ENCODE measurements at regions not wholly inside any gene's neighbourhood (a gene's known extent, or its start where the extent isn't known, plus 50 kb on each side); places are given as distances from the start of the nearest gene placed in this dataset.

GRCh38 chr1:30507401-30508174 is 215.8 kb downstream of the MATN1 start:
- FAIRE-seq = no peak
- dilution Hi-C loops (cut with MboI; ENCODE audit: extremely low pct_ligation_motif_present, low sequenced_read_pairs) = no loop called here
- TF ChIP-seq CTCF (optimal IDR thresholded peaks at IDR 0.05 in 1 of 3, IDR thresholded peaks at IDR 0.05 in 1 of 3, conservative IDR thresholded peaks at IDR 0.05 in 1 of 3; ENCODE audit: extremely low read depth in 1 of 3, insufficient read depth in 2 of 3, low read length in 3 of 3) = no peak
- TF ChIP-seq EZH2 (IDR thresholded peaks at IDR 0.05; ENCODE audit: low read length) = no peak

DNA sequence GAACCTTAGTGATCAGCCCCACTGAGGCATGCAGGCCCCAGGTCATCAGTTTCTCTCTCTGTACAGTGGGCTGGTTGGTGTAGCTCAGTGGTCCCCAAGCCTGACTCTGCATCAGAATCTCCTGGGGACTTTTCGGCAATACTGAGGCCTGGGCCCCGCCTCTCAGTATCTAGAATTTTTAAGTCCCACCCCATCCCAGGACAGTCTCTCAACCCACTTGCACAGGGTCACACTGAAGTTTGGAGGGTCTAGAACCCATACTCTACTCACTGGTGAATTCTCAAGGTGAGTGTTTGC is 216.4 kb downstream of the MATN1 start:
- FAIRE-seq = no peak
- dilution Hi-C loops (cut with MboI; ENCODE audit: extremely low pct_ligation_motif_present, low sequenced_read_pairs) = no loop called here

More at GRCh38 chr1:30507401-30508174, 215.8 kb downstream of the MATN1 start:
- Histone ChIP-seq H3K4me3 (ENCODE audit: control insufficient read depth in 2 of 3, extremely low read depth in 1 of 3, insufficient read depth in 2 of 3, low read depth in 1 of 3, low read length in 3 of 3) (no peak overlapping the region), H3K4me2 (ENCODE audit: control insufficient read depth, extremely low read depth, insufficient read depth, low read depth, low read length) (no peak overlapping the region), H3K36me3 (ENCODE audit: control insufficient read depth in 2 of 2, extremely low read depth in 1 of 2, insufficient read depth in 2 of 2, low read length in 2 of 2) (no peaks in the 10 kb centered on the region), H3K27me3 (ENCODE audit: control insufficient read depth, extremely low read depth, insufficient read depth, low read length) (no peaks in the 10 kb centered on the region), H2AFZ (ENCODE audit: control insufficient read depth, low read length) (no peak overlapping the region), H3K27ac (ENCODE audit: control insufficient read depth, insufficient read depth, low read length) (no peak overlapping the region), H3K9me3 (ENCODE audit: control insufficient read depth, low read depth, low read length) (no peaks in the 10 kb centered on the region), H3K9me1 (ENCODE audit: control insufficient read depth, extremely low read depth, insufficient read depth, low read length) (no peaks in the 10 kb centered on the region), H3K4me1 (ENCODE audit: control insufficient read depth, extremely low read depth, insufficient read depth, low read length) (peaks cover 14% of the 10 kb centered on the region), H3K79me2 (ENCODE audit: control insufficient read depth, insufficient read depth, low read length) (no peaks in the 10 kb centered on the region), H4K20me1 (ENCODE audit: control insufficient read depth, extremely low read depth, insufficient read depth, low read length) (no peaks in the 10 kb centered on the region), H3K9ac (ENCODE audit: control insufficient read depth, extremely low read depth, insufficient read depth, low read length) (no peak overlapping the region)
- no peak for DNase-seq (ENCODE audit: low read depth, low spot score)

More for the DNA sequence above, 216.4 kb downstream of the MATN1 start:
- no peak overlapping the region for H3K4me3 ChIP-seq (ENCODE audit: control insufficient read depth in 2 of 3, extremely low read depth in 1 of 3, insufficient read depth in 2 of 3, low read depth in 1 of 3, low read length in 3 of 3)
- no peaks in the 10 kb centered on the region for H3K9me1 ChIP-seq (ENCODE audit: control insufficient read depth, extremely low read depth, insufficient read depth, low read length)
- H3K4me1 ChIP-seq (ENCODE audit: control insufficient read depth, extremely low read depth, insufficient read depth, low read length) = peaks cover 7% of the 10 kb centered on the region
- no peaks in the 10 kb centered on the region for H3K9me3 ChIP-seq (ENCODE audit: control insufficient read depth, low read depth, low read length)
- no peaks in the 10 kb centered on the region for H3K79me2 ChIP-seq (ENCODE audit: control insufficient read depth, insufficient read depth, low read length)
- no peaks in the 10 kb centered on the region for H3K27me3 ChIP-seq (ENCODE audit: control insufficient read depth, extremely low read depth, insufficient read depth, low read length)
- H3K27ac ChIP-seq (ENCODE audit: control insufficient read depth, insufficient read depth, low read length) = no peak overlapping the region
- H3K36me3 ChIP-seq (ENCODE audit: control insufficient read depth in 2 of 2, extremely low read depth in 1 of 2, insufficient read depth in 2 of 2, low read length in 2 of 2) = no peaks in the 10 kb centered on the region
- no peak overlapping the region for H3K9ac ChIP-seq (ENCODE audit: control insufficient read depth, extremely low read depth, insufficient read depth, low read length)
- DNase-seq (ENCODE audit: low read depth, low spot score) = no peak
- TF ChIP-seq CTCF (optimal IDR thresholded peaks at IDR 0.05 in 1 of 3, IDR thresholded peaks at IDR 0.05 in 1 of 3, conservative IDR thresholded peaks at IDR 0.05 in 1 of 3; ENCODE audit: extremely low read depth in 1 of 3, insufficient read depth in 2 of 3, low read length in 3 of 3) (no peak), EZH2 (IDR thresholded peaks at IDR 0.05; ENCODE audit: low read length) (no peak)
- no peak overlapping the region for H2AFZ ChIP-seq (ENCODE audit: control insufficient read depth, low read length)
- H3K4me2 ChIP-seq (ENCODE audit: control insufficient read depth, extremely low read depth, insufficient read depth, low read depth, low read length) = no peak overlapping the region
- no peaks in the 10 kb centered on the region for H4K20me1 ChIP-seq (ENCODE audit: control insufficient read depth, extremely low read depth, insufficient read depth, low read length)

Measured in keratinocyte (primary cell).